ENCODE measurements at regions not wholly inside any gene's neighbourhood (a gene's known extent, or its start where the extent isn't known, plus 50 kb on each side); places are given as distances from the start of the nearest gene placed in this dataset.

DNA sequence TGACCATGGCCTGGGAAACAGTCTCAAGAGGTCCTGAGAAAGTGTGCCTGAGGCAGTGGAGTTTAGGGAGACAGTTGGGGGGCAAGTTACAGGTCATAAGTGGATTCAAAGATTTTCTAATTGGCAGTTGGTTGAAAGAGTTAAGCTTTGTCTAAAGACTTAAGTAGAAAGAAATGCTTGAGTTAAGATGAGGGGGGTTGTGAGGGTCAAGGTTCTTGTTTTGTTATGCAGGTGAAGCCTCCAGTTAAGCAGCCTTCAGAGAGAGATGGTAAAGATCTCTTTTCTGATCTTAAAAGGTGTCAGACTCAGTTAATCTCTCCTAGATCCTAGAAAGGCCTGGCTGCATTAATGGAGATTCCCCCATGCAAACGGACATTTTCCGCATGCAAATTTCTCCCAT, 356.3 kb upstream of the C2CD4B start:
- H3K4me3 Mint-ChIP-seq = no peak overlapping the region
- peaks cover 41% of the 10 kb centered on the region for H3K27me3 Mint-ChIP-seq
- ChIA-PET POLR2A (no interaction called here), CTCF (no interaction called here)
- H3K36me3 Mint-ChIP-seq = no peaks in the 10 kb centered on the region
- H3K27ac Mint-ChIP-seq = no peak overlapping the region
- DNase-seq = no peak
- no peaks in the 10 kb centered on the region for H3K4me1 Mint-ChIP-seq (ENCODE audit: low read depth)
- intact Hi-C loops (cut with micrococcal nuclease) = no loop called here
- peaks cover 11% of the 10 kb centered on the region for H3K9me3 Mint-ChIP-seq

DNA sequence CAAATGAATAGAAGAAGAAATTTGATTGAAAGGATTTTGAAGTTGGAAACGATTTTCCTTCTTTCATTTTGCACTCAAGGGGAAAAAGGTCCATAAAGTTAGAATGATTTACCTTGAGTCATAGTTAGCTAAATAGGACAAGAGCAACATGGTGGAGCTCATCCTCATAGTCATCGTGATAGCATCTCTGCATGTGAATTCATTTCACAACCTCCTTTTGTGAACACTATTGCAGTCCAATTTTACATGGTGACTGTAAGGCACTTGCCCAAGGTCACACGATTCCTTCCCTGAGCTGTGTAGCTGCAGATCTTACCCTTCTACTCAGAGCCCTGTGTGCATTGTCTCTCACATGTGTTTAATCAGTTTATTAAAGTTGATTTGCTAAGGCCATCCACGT, 359.8 kb upstream of the C2CD4B start:
- CTCF ChIA-PET = no interaction called here
- POLR2A ChIA-PET = no interaction called here
- Mint-ChIP-seq H3K4me1 (ENCODE audit: low read depth) (no peaks in the 10 kb centered on the region), H3K27me3 (peaks cover 33% of the 10 kb centered on the region), H3K36me3 (no peaks in the 10 kb centered on the region), H3K27ac (no peak overlapping the region), H3K9me3 (peaks cover 5% of the 10 kb centered on the region), H3K4me3 (no peak overlapping the region)
- intact Hi-C loops (cut with micrococcal nuclease) = no loop called here
- DNase-seq = no peak

DNA sequence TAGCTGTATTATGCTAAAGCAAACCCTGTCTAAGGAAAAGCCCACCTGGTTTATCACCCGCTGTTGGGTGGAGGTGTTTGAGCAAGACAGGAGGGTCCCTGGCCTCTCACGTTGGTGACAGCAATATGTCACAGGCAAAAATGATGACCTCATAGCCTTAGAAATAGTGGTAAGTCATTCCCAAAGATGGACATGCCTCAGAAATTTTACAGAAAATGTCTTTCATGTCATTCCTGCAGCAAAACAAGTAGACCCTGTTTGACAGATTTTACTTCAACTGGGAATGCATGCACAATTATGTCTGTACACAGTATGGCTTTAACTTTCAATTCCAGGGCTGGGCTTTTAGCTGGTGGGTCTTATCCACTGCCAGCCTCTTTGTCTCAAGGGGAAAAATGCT, 362.3 kb upstream of the C2CD4B start:
- DNase-seq = no peak
- no peak overlapping the region for H3K27ac Mint-ChIP-seq
- CTCF ChIA-PET = no interaction called here
- intact Hi-C loops (cut with micrococcal nuclease) = no loop called here
- no peak overlapping the region for H3K4me3 Mint-ChIP-seq
- H3K27me3 Mint-ChIP-seq = peaks cover 28% of the 10 kb centered on the region
- no peaks in the 10 kb centered on the region for H3K9me3 Mint-ChIP-seq
- no peaks in the 10 kb centered on the region for H3K4me1 Mint-ChIP-seq (ENCODE audit: low read depth)
- POLR2A ChIA-PET = no interaction called here
- no peaks in the 10 kb centered on the region for H3K36me3 Mint-ChIP-seq

DNA sequence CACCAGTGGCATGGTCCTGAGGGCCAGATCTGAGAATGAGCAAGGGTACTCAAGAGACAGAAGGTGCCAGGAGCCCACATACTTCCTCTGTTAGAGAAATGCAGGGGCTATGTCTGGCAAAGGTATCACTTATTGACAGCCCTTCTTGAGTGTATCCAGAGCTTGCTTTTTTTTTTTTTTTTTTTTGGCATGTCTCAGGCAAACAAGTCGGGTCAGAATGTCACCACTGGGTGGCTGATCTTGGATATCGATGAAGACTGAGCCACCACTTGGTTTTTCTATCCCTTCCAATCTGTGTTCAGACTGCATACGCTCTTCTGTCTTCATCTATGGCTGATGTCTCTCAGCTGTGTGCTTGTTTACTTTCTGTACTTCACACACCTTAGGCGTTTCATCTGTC, 363.4 kb upstream of the C2CD4B start:
- Mint-ChIP-seq H3K36me3 (no peaks in the 10 kb centered on the region), H3K9me3 (no peaks in the 10 kb centered on the region), H3K4me1 (ENCODE audit: low read depth) (no peaks in the 10 kb centered on the region), H3K27ac (no peak overlapping the region), H3K27me3 (peaks cover 24% of the 10 kb centered on the region), H3K4me3 (no peak overlapping the region)
- ChIA-PET POLR2A (interaction anchor here (0.6 kb wide), 1 partner anchor 61 kb away, joined by 3 read pairs; no protein-coding TSS in a partner anchor), CTCF (no interaction called here)
- DNase-seq = no peak
- intact Hi-C loops (cut with micrococcal nuclease) = no loop called here

DNA sequence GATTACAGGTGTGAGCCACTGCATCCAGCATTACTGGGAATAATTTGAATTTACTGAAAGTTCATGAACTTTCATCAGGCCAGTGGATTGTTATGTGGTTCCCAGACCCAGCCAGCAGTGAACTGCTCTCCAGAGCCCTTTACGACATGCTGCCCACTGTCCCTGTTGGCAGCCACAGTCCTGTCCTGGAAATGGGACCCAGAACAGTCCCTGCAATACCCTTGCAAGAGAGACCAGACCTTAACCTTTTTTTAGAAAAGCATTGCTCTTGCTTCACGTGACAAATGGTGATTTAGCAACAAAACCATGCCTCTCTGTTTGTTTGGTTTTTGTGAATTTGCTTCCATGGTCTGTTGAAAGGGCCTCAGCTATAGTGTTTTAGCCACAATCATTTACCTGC, 367.3 kb upstream of the C2CD4B start:
- DNase-seq = no peak

DNA sequence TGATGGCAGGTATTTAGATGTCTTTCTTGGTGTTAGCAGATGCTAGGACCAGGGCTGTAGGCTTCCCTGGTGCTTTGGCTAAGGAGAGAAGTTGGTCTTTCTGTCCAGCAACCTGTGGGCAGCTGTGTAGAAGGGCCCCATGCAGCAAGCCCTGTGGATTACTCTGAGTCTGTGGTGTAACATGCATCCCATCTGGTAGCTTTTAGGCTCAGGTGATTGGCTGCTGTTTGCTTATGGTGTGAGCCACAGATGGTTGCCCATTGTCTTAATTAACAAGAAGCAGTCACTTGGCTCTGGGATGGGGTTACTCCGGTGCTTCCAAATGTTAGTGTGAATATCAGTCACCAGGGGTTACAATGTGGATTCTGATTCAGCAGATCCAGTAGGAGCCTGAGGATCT, 368.6 kb upstream of the C2CD4B start:
- no peak overlapping the region for H3K27ac Mint-ChIP-seq
- intact Hi-C loops (cut with micrococcal nuclease) = no loop called here
- POLR2A ChIA-PET = no interaction called here
- H3K4me3 Mint-ChIP-seq = no peak overlapping the region
- CTCF ChIA-PET = interaction anchor here (1.1 to 1.3 kb wide), 2 partner anchors 15 to 16 kb away, joined by 3 read pairs; no protein-coding TSS in a partner anchor
- H3K36me3 Mint-ChIP-seq = no peaks in the 10 kb centered on the region
- H3K9me3 Mint-ChIP-seq = no peaks in the 10 kb centered on the region
- peaks cover 13% of the 10 kb centered on the region for H3K27me3 Mint-ChIP-seq
- no peak for DNase-seq
- no peaks in the 10 kb centered on the region for H3K4me1 Mint-ChIP-seq (ENCODE audit: low read depth)

More for the DNA sequence above, 367.3 kb upstream of the C2CD4B start:
- ChIA-PET CTCF (no interaction called here), POLR2A (no interaction called here)
- intact Hi-C loops (cut with micrococcal nuclease) = no loop called here
- Mint-ChIP-seq H3K9me3 (no peaks in the 10 kb centered on the region), H3K27ac (no peak overlapping the region), H3K4me1 (ENCODE audit: low read depth) (no peaks in the 10 kb centered on the region), H3K27me3 (peaks cover 14% of the 10 kb centered on the region), H3K4me3 (no peak overlapping the region), H3K36me3 (no peaks in the 10 kb centered on the region)

DNA sequence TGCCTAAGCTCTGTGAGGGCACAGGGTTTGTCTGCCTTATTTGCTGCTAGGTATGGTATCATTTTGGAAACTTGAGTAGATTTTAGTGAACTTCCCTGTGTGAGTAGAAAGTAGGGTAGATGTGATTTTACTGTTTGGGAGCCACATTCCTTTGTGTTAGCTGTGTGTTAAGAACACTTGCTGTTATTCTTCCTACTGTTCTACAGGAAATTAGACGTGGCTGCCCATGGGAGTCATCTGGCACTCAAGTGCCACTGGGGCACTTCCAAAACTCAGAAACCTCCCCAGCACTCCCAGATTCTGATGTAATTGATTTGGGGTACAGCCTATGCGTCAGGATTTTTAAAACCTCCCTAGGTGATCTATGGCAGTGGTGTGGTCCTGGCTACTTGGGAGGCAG, 369.9 kb upstream of the C2CD4B start:
- peaks cover 11% of the 10 kb centered on the region for H3K27me3 Mint-ChIP-seq
- H3K4me1 Mint-ChIP-seq (ENCODE audit: low read depth) = no peaks in the 10 kb centered on the region
- POLR2A ChIA-PET = no interaction called here
- intact Hi-C loops (cut with micrococcal nuclease) = no loop called here
- no peaks in the 10 kb centered on the region for H3K9me3 Mint-ChIP-seq
- CTCF ChIA-PET = no interaction called here
- no peaks in the 10 kb centered on the region for H3K36me3 Mint-ChIP-seq
- no peak overlapping the region for H3K4me3 Mint-ChIP-seq
- DNase-seq = no peak
- no peak overlapping the region for H3K27ac Mint-ChIP-seq

DNA sequence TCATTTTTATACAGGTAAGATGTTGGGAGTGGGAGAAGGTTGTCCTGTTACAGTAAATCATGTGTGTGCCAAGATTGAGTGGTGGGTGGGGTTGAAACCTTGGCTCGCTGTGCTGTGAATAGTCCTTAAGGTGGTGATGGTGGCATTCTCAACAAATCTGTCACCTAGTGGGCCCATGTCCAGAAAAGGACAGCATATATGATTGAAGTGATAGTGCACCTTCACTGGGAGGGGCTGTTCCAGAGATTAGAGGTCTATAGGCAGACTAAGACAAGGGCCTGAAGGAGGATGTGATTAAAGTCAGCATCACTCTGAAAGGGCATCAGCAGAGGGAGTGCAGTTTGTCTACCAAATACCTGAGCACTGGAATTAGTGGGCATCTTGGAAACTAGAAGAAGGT, 374.2 kb upstream of the C2CD4B start:
- ChIA-PET CTCF (no interaction called here), POLR2A (no interaction called here)
- Mint-ChIP-seq H3K27ac (no peak overlapping the region), H3K36me3 (no peaks in the 10 kb centered on the region), H3K9me3 (no peaks in the 10 kb centered on the region), H3K4me1 (ENCODE audit: low read depth) (no peaks in the 10 kb centered on the region), H3K4me3 (no peak overlapping the region), H3K27me3 (peaks cover 7% of the 10 kb centered on the region)
- DNase-seq = no peak
- intact Hi-C loops (cut with micrococcal nuclease) = no loop called here

DNA sequence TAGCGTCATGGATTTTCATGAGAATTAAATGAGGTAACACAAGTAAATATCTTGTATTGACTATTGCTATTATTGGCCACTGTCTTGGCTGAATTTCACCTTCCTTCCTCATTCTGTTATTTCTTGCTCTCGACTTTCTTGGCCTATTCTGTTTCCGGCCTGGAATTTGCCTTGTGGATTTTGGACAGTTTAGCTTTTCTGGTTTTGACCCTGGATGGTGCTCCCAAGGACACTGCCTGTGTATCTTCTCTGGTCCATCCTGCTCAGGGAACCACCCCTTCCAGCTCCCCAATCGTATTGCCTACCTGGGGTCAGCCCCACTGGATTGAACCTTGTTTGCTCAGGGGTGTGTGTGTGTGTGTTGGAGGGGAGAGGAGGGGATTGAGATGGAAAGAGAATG, 376.2 kb upstream of the C2CD4B start:
- Mint-ChIP-seq H3K27me3 (peaks cover 7% of the 10 kb centered on the region), H3K9me3 (no peaks in the 10 kb centered on the region), H3K4me1 (ENCODE audit: low read depth) (no peaks in the 10 kb centered on the region), H3K27ac (no peak overlapping the region), H3K4me3 (no peak overlapping the region), H3K36me3 (no peaks in the 10 kb centered on the region)
- no peak for DNase-seq
- CTCF ChIA-PET = no interaction called here
- intact Hi-C loops (cut with micrococcal nuclease) = no loop called here
- POLR2A ChIA-PET = no interaction called here

DNA sequence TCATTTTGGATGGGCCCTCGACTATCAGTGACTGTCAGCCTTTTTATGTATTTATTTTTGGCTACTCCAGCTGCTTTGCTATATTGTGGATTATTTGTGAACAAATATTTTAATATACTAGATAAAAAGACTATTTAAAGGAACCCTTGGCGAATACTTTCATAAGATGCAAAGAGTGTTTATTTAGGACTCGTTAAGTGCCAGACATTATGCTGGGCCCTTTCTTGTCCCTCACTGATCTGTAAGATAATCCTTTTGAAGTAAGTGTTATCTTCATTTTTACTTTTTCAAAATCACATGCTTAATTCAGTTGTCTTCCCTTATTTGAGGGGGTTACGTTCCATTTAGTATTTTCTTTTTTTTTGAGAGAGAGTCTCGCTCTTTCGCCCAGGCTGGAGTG, 376.8 kb upstream of the C2CD4B start:
- intact Hi-C loops (cut with micrococcal nuclease) = no loop called here
- DNase-seq = no peak
- no peaks in the 10 kb centered on the region for H3K4me1 Mint-ChIP-seq (ENCODE audit: low read depth)
- H3K9me3 Mint-ChIP-seq = no peaks in the 10 kb centered on the region
- no peak overlapping the region for H3K4me3 Mint-ChIP-seq
- ChIA-PET POLR2A (no interaction called here), CTCF (no interaction called here)
- H3K27me3 Mint-ChIP-seq = peaks cover 3% of the 10 kb centered on the region
- H3K27ac Mint-ChIP-seq = no peak overlapping the region
- no peaks in the 10 kb centered on the region for H3K36me3 Mint-ChIP-seq

DNA sequence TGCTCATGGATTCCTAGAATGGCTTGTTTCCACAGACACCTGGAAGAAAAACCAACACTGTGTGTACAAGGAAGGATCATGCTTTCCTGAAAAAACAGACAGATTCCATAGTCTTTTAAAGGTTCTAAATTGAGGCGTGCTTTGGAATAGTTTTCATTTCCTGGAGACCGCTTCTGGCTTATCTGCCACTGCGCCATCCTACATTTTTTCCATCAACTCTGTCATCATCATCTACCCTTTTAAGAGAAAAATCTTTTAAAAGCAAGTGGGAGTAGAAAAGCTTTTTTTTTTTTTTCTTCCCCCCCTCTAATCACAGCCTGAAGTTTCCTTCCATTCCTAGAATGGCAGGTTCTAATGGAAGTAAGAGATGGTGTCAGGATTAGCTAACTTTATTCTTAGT, 379.4 kb upstream of the C2CD4B start:
- H3K36me3 Mint-ChIP-seq = no peaks in the 10 kb centered on the region
- CTCF ChIA-PET = no interaction called here
- no peak for DNase-seq
- intact Hi-C loops (cut with micrococcal nuclease) = no loop called here
- peaks cover 6% of the 10 kb centered on the region for H3K27me3 Mint-ChIP-seq
- H3K9me3 Mint-ChIP-seq = no peaks in the 10 kb centered on the region
- no peak overlapping the region for H3K4me3 Mint-ChIP-seq
- no peak overlapping the region for H3K27ac Mint-ChIP-seq
- POLR2A ChIA-PET = interaction anchor here (0.6 kb wide), 1 partner anchor 433 kb away, joined by 3 read pairs; no protein-coding TSS in a partner anchor
- H3K4me1 Mint-ChIP-seq (ENCODE audit: low read depth) = no peaks in the 10 kb centered on the region

DNA sequence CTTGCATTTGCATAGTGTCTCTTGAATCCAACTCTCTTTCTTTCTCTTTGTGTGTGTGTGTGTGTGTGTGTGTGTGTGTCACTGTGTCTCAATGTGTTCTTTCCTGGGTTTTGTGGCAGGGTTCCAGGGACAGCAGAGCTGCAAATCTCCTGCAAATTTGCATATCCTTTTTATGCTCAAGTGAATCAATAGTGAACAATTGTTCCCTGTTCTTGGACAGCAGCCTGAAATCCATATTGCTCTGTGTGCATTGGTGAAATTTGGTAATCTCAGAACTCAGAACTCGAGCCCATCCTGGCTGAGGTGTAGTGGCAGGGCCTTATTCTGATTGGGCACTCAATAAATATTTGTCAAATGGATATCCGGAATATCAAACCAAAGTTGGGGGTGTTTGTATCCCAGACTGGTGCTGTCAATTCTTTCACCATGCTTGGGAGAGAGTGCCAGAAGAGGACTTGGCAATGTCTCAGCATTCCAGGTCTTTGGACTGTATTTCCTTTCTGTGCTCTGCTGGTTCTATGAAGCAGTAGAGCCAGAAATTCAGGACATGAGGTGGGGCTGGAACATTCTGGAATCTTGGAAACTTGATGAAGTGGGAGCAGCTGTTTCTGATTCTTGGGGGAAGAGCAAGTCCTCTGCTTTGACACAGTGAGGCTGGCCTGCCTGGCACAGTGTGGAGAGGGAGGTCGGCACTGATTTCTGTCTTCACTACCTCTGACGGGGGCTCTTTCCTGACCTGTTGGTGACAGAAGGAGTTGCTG, 380.6 kb upstream of the C2CD4B start:
- no peaks in the 10 kb centered on the region for H3K9me3 Mint-ChIP-seq
- H3K27me3 Mint-ChIP-seq = peaks cover 4% of the 10 kb centered on the region
- POLR2A ChIA-PET = no interaction called here
- no peak for DNase-seq
- H3K4me3 Mint-ChIP-seq = no peak overlapping the region
- H3K36me3 Mint-ChIP-seq = no peaks in the 10 kb centered on the region
- H3K27ac Mint-ChIP-seq = no peak overlapping the region
- H3K4me1 Mint-ChIP-seq (ENCODE audit: low read depth) = no peaks in the 10 kb centered on the region
- intact Hi-C loops (cut with micrococcal nuclease) = no loop called here
- CTCF ChIA-PET = no interaction called here

DNA sequence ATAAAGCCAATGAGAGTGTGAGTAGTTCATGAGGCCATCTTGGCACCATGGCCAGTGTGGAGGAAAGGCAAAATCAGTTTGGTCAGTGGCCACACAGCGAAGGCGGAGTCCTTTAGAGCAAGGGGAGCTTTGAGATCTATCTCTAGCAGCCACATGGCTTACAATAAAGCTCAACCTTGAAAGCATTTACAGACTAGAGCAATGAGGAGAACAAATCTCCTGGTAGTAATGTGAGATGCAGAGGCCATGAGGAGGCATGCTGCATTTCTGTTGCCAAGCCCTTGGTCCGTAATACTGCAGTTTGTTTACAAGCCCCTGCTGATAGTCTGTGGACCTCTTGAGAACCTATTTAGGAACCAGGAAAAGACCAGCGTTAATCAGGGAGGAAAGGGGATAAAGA, 381.5 kb upstream of the C2CD4B start:
- H3K36me3 Mint-ChIP-seq = no peaks in the 10 kb centered on the region
- no peak overlapping the region for H3K27ac Mint-ChIP-seq
- CTCF ChIA-PET = no interaction called here

More for the DNA sequence above, 381.5 kb upstream of the C2CD4B start:
- no peaks in the 10 kb centered on the region for H3K9me3 Mint-ChIP-seq
- DNase-seq = no peak
- peaks cover 6% of the 10 kb centered on the region for H3K27me3 Mint-ChIP-seq
- intact Hi-C loops (cut with micrococcal nuclease) = no loop called here
- no peaks in the 10 kb centered on the region for H3K4me1 Mint-ChIP-seq (ENCODE audit: low read depth)
- H3K4me3 Mint-ChIP-seq = no peak overlapping the region
- POLR2A ChIA-PET = no interaction called here

Data from activated CD4-positive, alpha-beta memory T cell treated with anti-CD3 and anti-CD28 coated beads for 36 hours (primary cell).